Testis (tissue), 2 donors: ENCODE measurements at regions not wholly inside any gene's neighbourhood (a gene's known extent, or its start where the extent isn't known, plus 50 kb on each side); places are given as distances from the start of the nearest gene placed in this dataset.
"Not testable (repeated sequence)": the region's sequence is repeated elsewhere in the genome, so short reads cannot be mapped to it uniquely, and the experiment has no call there.

ENCODE experiments used
- DNase-seq: peaks from one replicate; pipeline ENCODE4 v3.0.0-alpha.2; 2019
- H3K27ac ChIP-seq, 2 donors: fragments of 200-600 bp; sonication (generic); one replicate each; pipeline ENCODE4 v1.5.1; 2019
- H3K27me3 ChIP-seq: fragments of 200-600 bp; sonication (generic); one replicate; pipeline ENCODE4 v1.5.1; 2019
- H3K36me3 ChIP-seq: fragments of 200-600 bp; sonication (generic); one replicate; pipeline ENCODE4 v1.5.1; 2017; ENCODE audit warnings: low read depth; ENCODE audit errors: missing control alignments
- H3K4me1 ChIP-seq: fragments of 200-600 bp; sonication (generic); one replicate; pipeline ENCODE4 v1.5.1; 2019
- H3K4me3 ChIP-seq, 2 donors: fragments of 200-600 bp; sonication (generic); one replicate each; pipeline ENCODE4 v1.5.1; 2017 to 2019
- H3K9me3 ChIP-seq: fragments of 200-600 bp; sonication (generic); one replicate; pipeline ENCODE4 v1.5.1; 2017
- POLR2A ChIP-seq: fragments of 450-650 bp; IDR thresholded peaks from one replicate; pipeline ENCODE4 v1.6.1; 2017; ENCODE audit warnings: antibody characterized with exemption, mild to moderate bottlenecking, moderate library complexity
- WGBS, 2 donors: methylation state at CpG; one replicate each; pipeline ENCODE4 v1.1.5; 2018; 5-methylcytosine and 5-hydroxymethylcytosine counted together
- intact Hi-C: fragments of 100-400 bp; cut with DNase I; formaldehyde crosslinking; loops from one replicate; pipeline ENCODE4 v1.15.1; 2023; ENCODE audit warnings: low total_unique reads
- TF ChIP-seq, protein P1 (sequence below), 3 experiments: fragments of 450-650 bp in 2 of 3; fragments of 200-600 bp in 1 of 3; sonication (generic) in 1 of 3; IDR thresholded peaks; one replicate each; pipeline ENCODE4 v1.5.1; 2016 to 2019; ENCODE audit warnings: antibody characterized with exemption in 3 of 3, mild to moderate bottlenecking in 2 of 3, moderate library complexity in 1 of 3

DNA sequence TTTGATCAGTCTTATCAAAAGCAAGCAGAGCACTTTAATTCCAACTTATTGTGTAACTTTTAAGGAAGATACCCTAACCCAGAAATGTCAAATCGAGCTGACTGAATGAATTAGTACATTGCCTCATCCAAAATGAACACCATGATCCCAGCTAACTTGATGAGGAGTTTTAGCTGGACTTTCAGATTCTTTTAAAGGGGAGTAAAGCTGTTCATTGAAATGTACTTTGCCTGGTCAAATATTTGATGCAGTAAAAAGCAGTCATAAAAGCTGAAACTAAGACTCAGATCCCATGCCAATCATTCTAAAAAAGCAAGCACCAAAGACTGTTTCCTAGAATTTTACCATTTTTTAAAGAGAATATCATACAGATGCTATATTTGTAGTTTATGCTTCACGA lies 114.1 kb downstream of the FSCB start:
- 77 to 92% methylated on average over 2 of the region's 2 CpGs for WGBS, 2 donors
- TF ChIP-seq, protein P1, sequence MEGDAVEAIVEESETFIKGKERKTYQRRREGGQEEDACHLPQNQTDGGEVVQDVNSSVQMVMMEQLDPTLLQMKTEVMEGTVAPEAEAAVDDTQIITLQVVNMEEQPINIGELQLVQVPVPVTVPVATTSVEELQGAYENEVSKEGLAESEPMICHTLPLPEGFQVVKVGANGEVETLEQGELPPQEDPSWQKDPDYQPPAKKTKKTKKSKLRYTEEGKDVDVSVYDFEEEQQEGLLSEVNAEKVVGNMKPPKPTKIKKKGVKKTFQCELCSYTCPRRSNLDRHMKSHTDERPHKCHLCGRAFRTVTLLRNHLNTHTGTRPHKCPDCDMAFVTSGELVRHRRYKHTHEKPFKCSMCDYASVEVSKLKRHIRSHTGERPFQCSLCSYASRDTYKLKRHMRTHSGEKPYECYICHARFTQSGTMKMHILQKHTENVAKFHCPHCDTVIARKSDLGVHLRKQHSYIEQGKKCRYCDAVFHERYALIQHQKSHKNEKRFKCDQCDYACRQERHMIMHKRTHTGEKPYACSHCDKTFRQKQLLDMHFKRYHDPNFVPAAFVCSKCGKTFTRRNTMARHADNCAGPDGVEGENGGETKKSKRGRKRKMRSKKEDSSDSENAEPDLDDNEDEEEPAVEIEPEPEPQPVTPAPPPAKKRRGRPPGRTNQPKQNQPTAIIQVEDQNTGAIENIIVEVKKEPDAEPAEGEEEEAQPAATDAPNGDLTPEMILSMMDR (IDR thresholded peaks at IDR 0.05): no peak
- no peak for TF ChIP-seq POLR2A
- Histone ChIP-seq H3K36me3 (no peaks in the 10 kb centered on the region), H3K4me1 (no peaks in the 10 kb centered on the region), H3K4me3 (no peak overlapping the region), H3K9me3 (no peaks in the 10 kb centered on the region), H3K27me3 (no peaks in the 10 kb centered on the region), H3K27ac (no peak overlapping the region)
- no peak for DNase-seq
- intact Hi-C loops: no loop called here

DNA sequence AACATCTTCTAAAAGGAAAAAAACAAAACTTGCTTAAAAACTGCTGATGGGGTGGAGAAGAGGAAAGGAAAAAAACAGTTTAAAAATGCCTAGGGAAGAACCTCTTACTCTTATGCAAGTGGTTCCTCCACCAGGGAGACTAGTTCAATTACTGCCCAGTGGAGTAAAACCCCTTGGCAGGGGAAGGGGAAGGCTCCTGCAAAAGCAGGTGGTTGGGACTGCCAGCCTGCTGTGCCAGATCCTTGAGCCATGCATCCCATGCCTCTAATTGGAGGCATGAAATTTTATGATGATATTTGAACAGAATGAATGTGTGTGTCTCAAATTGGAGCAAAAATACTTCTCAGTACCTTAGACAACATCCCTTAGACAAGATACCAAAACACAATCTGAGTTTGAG lies 118.8 kb downstream of the FSCB start:
- Histone ChIP-seq H3K4me1 (no peaks in the 10 kb centered on the region), H3K27ac (no peak overlapping the region), H3K27me3 (no peaks in the 10 kb centered on the region), H3K4me3 (no peak overlapping the region), H3K36me3 (no peaks in the 10 kb centered on the region), H3K9me3 (no peaks in the 10 kb centered on the region)
- TF ChIP-seq, protein P1 (IDR thresholded peaks at IDR 0.05): no peak
- TF ChIP-seq POLR2A: no peak
- DNase-seq: no peak
- intact Hi-C loops: no loop called here

DNA sequence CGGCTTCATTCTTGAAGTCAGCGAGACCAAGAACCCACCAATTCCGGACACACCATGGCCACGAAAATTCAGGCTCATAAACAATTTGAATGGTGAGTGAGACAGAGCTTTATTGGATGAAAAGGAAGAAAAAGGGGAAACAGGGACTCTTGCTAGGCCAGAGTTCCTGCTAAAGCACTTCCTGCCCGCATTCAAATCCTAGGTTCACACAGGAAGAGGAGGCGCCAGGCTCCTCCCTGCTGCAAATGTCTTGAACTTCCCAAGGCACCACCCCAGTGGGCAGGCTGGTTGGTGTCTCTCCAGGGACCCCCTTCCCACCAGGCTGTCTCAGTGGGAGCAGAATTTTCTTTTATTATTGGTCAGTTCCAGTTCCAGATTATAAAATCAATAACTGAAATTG lies 121.2 kb downstream of the FSCB start:
- peak overlapping the region; percentile 17 to 47 for H3K4me3 ChIP-seq
- H3K4me1 ChIP-seq: no peaks in the 10 kb centered on the region
- H3K36me3 ChIP-seq: no peaks in the 10 kb centered on the region
- WGBS, 2 donors: 52 to 68% methylated on average over 5 to 6 of the region's 6 CpGs
- no peaks in the 10 kb centered on the region for H3K27me3 ChIP-seq
- H3K9me3 ChIP-seq: no peaks in the 10 kb centered on the region
- DNase-seq: no peak
- TF ChIP-seq, protein P1 (IDR thresholded peaks at IDR 0.05): no peak
- TF ChIP-seq POLR2A: no peak
- intact Hi-C loops: no loop called here
- H3K27ac ChIP-seq: no peak overlapping the region

DNA sequence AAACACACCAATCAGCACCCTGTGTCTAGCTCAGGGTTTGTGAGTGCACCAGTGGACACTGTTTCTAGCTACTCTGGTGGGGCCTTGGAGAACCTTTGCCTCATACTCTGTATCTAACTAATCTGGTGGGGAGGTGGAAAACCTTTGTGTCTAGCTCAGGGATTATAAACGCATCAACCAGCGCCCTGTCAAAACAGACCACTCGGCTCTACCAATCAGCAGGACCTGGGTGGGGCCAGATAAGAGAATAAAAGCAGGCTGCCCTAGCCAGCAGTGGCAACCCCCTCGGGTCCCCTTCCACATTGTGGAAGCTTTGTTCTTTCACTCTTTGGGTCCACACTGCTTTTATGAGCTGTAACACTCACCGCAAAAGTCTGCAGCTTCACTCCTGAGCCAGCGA lies 121.8 kb downstream of the FSCB start:
- H3K36me3 ChIP-seq, intact Hi-C loops, H3K4me1 ChIP-seq, H3K27me3 ChIP-seq, DNase-seq, H3K27ac ChIP-seq, H3K9me3 ChIP-seq: not testable (repeated sequence)
- 68 to 79% methylated on average over 4 to 6 of the region's 6 CpGs for WGBS, 2 donors
- peak overlapping the region; percentile 17 to 47 for H3K4me3 ChIP-seq

DNA sequence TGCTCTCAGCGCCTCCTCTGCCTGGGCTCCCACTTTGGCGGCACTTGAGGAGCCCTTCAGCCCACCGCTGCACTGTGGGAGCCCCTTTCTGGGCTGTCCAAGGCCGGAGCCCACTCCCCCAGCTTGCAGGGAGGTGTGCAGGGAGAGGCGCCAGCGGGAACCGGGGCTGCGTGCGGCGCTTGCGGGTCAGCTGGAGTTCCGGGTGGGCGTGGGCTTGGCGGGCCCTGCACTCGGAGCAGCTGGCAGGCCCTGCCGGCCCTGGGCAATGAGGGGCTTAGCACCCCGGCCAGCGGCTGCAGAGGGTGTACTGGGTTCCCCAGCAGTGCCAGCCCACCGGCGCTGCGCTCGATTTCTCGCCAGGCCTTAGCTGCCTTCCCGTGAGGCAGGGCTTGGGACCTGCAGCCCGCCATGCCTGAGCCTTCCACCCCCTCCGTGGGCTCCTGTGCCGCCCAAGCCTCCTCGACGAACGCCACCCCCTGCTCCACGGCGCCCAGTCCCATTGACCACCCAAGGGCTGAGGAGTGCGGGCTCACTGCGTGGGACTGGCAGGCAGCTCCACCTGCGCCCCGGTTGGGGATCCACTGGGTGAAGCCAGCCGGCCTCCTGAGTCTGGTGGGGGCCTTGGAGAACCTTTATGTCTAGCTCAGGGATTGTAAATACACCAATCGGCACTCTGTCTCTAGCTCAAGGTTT lies 122.3 kb downstream of the FSCB start:
- H3K36me3 ChIP-seq, H3K27me3 ChIP-seq, H3K9me3 ChIP-seq, intact Hi-C loops, DNase-seq, H3K27ac ChIP-seq, H3K4me1 ChIP-seq: not testable (repeated sequence)
- peak overlapping the region; percentile 13 to 47 for H3K4me3 ChIP-seq
- WGBS, 2 donors: 76 to 85% methylated on average over 27 to 32 of the region's 38 CpGs

DNA sequence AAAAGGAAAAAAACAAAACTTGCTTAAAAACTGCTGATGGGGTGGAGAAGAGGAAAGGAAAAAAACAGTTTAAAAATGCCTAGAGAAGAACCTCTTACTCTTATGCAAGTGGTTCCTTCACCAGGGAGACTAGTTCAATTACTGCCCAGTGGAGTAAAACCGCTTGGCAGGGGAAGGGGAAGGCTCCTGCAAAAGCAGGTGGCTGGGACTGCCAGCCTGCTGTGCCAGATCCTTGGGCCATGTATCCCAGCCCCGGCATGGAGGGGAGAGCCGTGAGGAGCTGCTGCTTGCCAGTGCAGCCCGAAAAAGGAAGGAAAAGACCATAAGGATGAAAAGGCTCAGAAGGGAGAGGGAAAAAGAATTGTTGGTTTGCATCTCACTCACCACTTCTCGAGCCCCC lies 123.0 kb downstream of the FSCB start:
- DNase-seq: no peak
- WGBS, 2 donors: 25 to 64% methylated on average over 5 of the region's 5 CpGs
- TF ChIP-seq, protein P1 (IDR thresholded peaks at IDR 0.05): no peak
- no peak for TF ChIP-seq POLR2A

More for the DNA sequence above, 123.0 kb downstream of the FSCB start:
- no peaks in the 10 kb centered on the region for H3K36me3 ChIP-seq
- no peaks in the 10 kb centered on the region for H3K9me3 ChIP-seq
- intact Hi-C loops: no loop called here
- peak overlapping the region in 1 of 2 donors; percentile 47 for H3K4me3 ChIP-seq
- H3K27ac ChIP-seq: no peak overlapping the region
- no peaks in the 10 kb centered on the region for H3K4me1 ChIP-seq
- no peaks in the 10 kb centered on the region for H3K27me3 ChIP-seq
